Upper lobe of right lung (tissue), 1 donor: ENCODE measurements at regions not wholly inside any gene's neighbourhood (a gene's known extent, or its start where the extent isn't known, plus 50 kb on each side); places are given as distances from the start of the nearest gene placed in this dataset.

Experiments used
- ATAC-seq: fragments of 200-7000 bp; cut with Tn5 transposase; one replicate; pipeline ENCODE4 v1.9.1; 2020; ENCODE audit warnings: mild to moderate bottlenecking, moderate library complexity
- DNase-seq: peaks from one replicate; pipeline ENCODE4 v3.0.0-alpha.2; 2020
- H3K27ac ChIP-seq: fragments of 200-600 bp; one replicate; pipeline ENCODE4 v1.8.0; 2022
- H3K27me3 ChIP-seq: fragments of 200-600 bp; one replicate; pipeline ENCODE4 v1.8.0; 2022; ENCODE audit warnings: mild to moderate bottlenecking
- H3K36me3 ChIP-seq: fragments of 200-600 bp; one replicate; pipeline ENCODE4 v1.8.0; 2022
- H3K4me1 ChIP-seq: fragments of 200-600 bp; one replicate; pipeline ENCODE4 v1.8.0; 2022
- H3K4me3 ChIP-seq: fragments of 200-600 bp; one replicate; pipeline ENCODE4 v1.8.0; 2022; ENCODE audit warnings: mild to moderate bottlenecking
- H3K9me3 ChIP-seq: fragments of 200-600 bp; one replicate; pipeline ENCODE4 v1.8.0; 2022
- CTCF ChIP-seq: fragments of 200-600 bp; IDR thresholded peaks from one replicate; pipeline ENCODE4 v1.8.0; 2022; ENCODE audit warnings: antibody characterized with exemption
- intact Hi-C: fragments of 100-400 bp; cut with DNase I; formaldehyde crosslinking; loops from one replicate; pipeline ENCODE4 v1.11.0; 2022
- donor health status: DM: no; HTN: yes; CAD: no; lungs with severe emphysema.

- H3K27ac ChIP-seq = no peak overlapping the region
- no peak for TF ChIP-seq CTCF
- H3K9me3 ChIP-seq = no peaks in the 10 kb centered on the region
- H3K36me3 ChIP-seq = no peaks in the 10 kb centered on the region
- DNase-seq (no peak), ATAC-seq (no peak)
- H3K27me3 ChIP-seq = no peaks in the 10 kb centered on the region
- H3K4me1 ChIP-seq = no peaks in the 10 kb centered on the region
- intact Hi-C loops = no loop called here
- no peak overlapping the region for H3K4me3 ChIP-seq
These were observed 801.7 kb upstream of the ID2 start for GRCh38 chr2:7880126-7880525.

GRCh38 chr2:7880566-7880965 lies 801.3 kb upstream of the ID2 start:
- H3K36me3 ChIP-seq = no peaks in the 10 kb centered on the region
- no peaks in the 10 kb centered on the region for H3K4me1 ChIP-seq
- H3K27me3 ChIP-seq = no peaks in the 10 kb centered on the region
- H3K27ac ChIP-seq = no peak overlapping the region
- TF ChIP-seq CTCF = no peak
- ATAC-seq (no peak), DNase-seq (no peak)
- intact Hi-C loops = no loop called here
- H3K4me3 ChIP-seq = no peak overlapping the region
- no peaks in the 10 kb centered on the region for H3K9me3 ChIP-seq

DNA sequence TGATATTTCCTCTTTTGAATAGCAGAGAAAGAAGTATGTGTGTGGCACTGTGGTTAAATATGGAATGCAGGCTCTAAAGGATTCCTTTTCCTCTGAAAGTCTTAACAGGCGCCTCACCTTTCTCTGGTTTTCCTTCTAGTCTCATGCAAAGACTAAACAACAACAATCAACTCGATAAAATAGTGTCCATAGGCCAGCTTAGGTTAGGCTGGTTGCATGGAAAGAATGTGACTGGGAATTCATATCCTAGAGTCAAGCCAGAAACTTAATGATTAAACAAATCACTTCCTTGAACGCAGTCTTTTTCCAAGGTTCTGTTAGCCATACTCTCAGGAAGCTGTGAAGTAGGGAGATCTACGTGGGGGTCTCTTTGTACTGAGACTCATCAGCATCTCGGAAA lies 800.8 kb upstream of the ID2 start:
- DNase-seq (no peak), ATAC-seq (no peak)
- H3K4me3 ChIP-seq = no peak overlapping the region
- H3K36me3 ChIP-seq = no peaks in the 10 kb centered on the region
- intact Hi-C loops = no loop called here
- no peaks in the 10 kb centered on the region for H3K27me3 ChIP-seq
- no peaks in the 10 kb centered on the region for H3K4me1 ChIP-seq
- no peak overlapping the region for H3K27ac ChIP-seq
- no peaks in the 10 kb centered on the region for H3K9me3 ChIP-seq
- TF ChIP-seq CTCF = no peak

DNA sequence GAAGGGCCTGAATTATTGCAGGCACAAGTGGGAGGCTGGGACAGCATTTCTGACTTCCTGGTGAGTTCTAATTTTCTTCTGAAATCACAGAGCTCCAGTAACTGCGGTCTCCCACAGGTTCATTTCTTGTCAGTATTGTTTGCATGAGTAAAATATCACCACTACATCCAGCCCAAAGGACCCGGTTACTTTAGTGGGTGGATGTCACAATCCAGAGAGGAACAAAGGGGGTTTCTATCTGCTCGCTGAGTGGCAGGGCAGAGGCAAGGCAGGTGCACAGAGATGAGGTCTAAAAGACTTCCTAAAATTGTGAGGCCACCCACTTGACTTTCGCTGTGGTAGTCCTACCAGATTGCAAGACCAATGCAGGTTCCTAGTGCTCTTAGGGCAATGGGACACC lies 800.4 kb upstream of the ID2 start:
- Histone ChIP-seq H3K27me3 (no peaks in the 10 kb centered on the region), H3K9me3 (no peaks in the 10 kb centered on the region), H3K4me1 (no peaks in the 10 kb centered on the region), H3K4me3 (no peak overlapping the region), H3K36me3 (no peaks in the 10 kb centered on the region), H3K27ac (no peak overlapping the region)
- TF ChIP-seq CTCF = no peak
- no peak for DNase-seq
- intact Hi-C loops = no loop called here
- no peak for ATAC-seq

GRCh38 chr2:7882296-7882695 lies 799.6 kb upstream of the ID2 start:
- no peak for DNase-seq
- no peaks in the 10 kb centered on the region for H3K9me3 ChIP-seq
- H3K4me3 ChIP-seq = no peak overlapping the region
- intact Hi-C loops = no loop called here
- H3K4me1 ChIP-seq = no peaks in the 10 kb centered on the region
- no peak for TF ChIP-seq CTCF
- H3K27ac ChIP-seq = no peak overlapping the region
- H3K36me3 ChIP-seq = no peaks in the 10 kb centered on the region
- ATAC-seq = no peak
- no peaks in the 10 kb centered on the region for H3K27me3 ChIP-seq

DNA sequence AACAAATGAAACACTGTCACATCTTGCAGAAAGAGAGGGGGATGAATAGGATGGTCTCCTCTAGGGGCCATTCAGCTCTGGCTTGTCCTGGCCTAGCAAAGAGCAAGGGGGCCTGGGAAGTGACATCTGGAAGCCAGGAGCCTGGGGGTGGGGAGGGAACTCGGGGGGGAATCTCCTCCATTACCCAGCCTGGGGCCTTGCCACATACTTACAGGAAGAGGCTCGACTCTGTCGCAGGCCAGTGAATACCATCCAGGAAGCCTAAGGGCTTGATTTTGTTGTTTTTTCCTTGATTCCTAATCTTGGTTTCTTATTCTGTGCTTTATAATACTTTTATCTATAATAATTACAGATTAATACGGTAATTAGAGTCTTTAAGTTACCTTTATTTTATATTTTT lies 797.5 kb upstream of the ID2 start:
- Histone ChIP-seq H3K27ac (no peak overlapping the region), H3K9me3 (no peaks in the 10 kb centered on the region), H3K4me1 (no peaks in the 10 kb centered on the region), H3K27me3 (no peaks in the 10 kb centered on the region), H3K4me3 (no peak overlapping the region), H3K36me3 (no peaks in the 10 kb centered on the region)
- ATAC-seq (no peak), DNase-seq (no peak)
- TF ChIP-seq CTCF = no peak
- intact Hi-C loops = no loop called here
